ELF-1 (cell line): ENCODE measurements at regions not wholly inside any gene's neighbourhood (a gene's known extent, or its start where the extent isn't known, plus 50 kb on each side); places are given as distances from the start of the nearest gene placed in this dataset.

Source experiments
- DNase-seq: peaks from one replicate; pipeline ENCODE4 v3.0.0-alpha.2; 2016; ENCODE audit warnings: low read depth, low spot score

- DNase-seq, result no peak
Observed at GRCh38 chr2:126774761-126775160, 118.8 kb downstream of the GYPC start.

GRCh38 chr2:126775300-126775985 lies 119.5 kb downstream of the GYPC start:
- no peak for DNase-seq

GRCh38 chr2:126776255-126776654 lies 120.3 kb downstream of the GYPC start:
- peak; percentile 16 for DNase-seq

GRCh38 chr2:126776692-126777619 lies 121.0 kb downstream of the GYPC start:
- DNase-seq, result peak; percentile 83

GRCh38 chr2:126777620-126777978 lies 121.1 kb upstream of the TEX51 start:
- no peak for DNase-seq

GRCh38 chr2:126778561-126779501 lies 119.9 kb upstream of the TEX51 start:
- DNase-seq, result peak; percentile 63

GRCh38 chr2:126781206-126781605 lies 117.5 kb upstream of the TEX51 start:
- no peak for DNase-seq

- DNase-seq, result no peak
Observed at GRCh38 chr2:126781806-126782205, 116.9 kb upstream of the TEX51 start.

- no peak for DNase-seq
Observed at GRCh38 chr2:126782648-126783047, 116.0 kb upstream of the TEX51 start.

GRCh38 chr2:126783341-126783740 lies 115.3 kb upstream of the TEX51 start:
- no peak for DNase-seq

GRCh38 chr2:126784045-126784444 lies 114.6 kb upstream of the TEX51 start:
- DNase-seq, result no peak

- no peak for DNase-seq
Observed at GRCh38 chr2:126784621-126785020, 114.1 kb upstream of the TEX51 start.

GRCh38 chr2:126785236-126785635 lies 113.5 kb upstream of the TEX51 start:
- no peak for DNase-seq

GRCh38 chr2:126785862-126786261 lies 112.8 kb upstream of the TEX51 start:
- no peak for DNase-seq

- no peak for DNase-seq
Observed at GRCh38 chr2:126786765-126787164, 111.9 kb upstream of the TEX51 start.

GRCh38 chr2:126787289-126787688 lies 111.4 kb upstream of the TEX51 start:
- DNase-seq, result no peak

GRCh38 chr2:126788113-126788512 lies 110.6 kb upstream of the TEX51 start:
- no peak for DNase-seq

- no peak for DNase-seq
Observed at GRCh38 chr2:126788652-126789051, 110.0 kb upstream of the TEX51 start.

GRCh38 chr2:126790987-126791780 lies 107.5 kb upstream of the TEX51 start:
- DNase-seq, result no peak

- no peak for DNase-seq
Observed at GRCh38 chr2:126792186-126792585, 106.5 kb upstream of the TEX51 start.

- DNase-seq, result no peak
Observed at GRCh38 chr2:126792993-126793392, 105.7 kb upstream of the TEX51 start.
